Body of pancreas (tissue), 4 donors: ENCODE measurements at regions not wholly inside any gene's neighbourhood (a gene's known extent, or its start where the extent isn't known, plus 50 kb on each side); places are given as distances from the start of the nearest gene placed in this dataset.

Source experiments
- CTCF ChIP-seq, 7 experiments: fragments of 450-650 bp in 4 of 7; fragments of 200-600 bp in 3 of 7; sonication (generic) in 3 of 7; IDR thresholded peaks; one replicate each; pipeline ENCODE4 v1.5.1; 2016 to 2019; ENCODE audit warnings: antibody characterized with exemption in 7 of 7
- POLR2A ChIP-seq, 3 donors: fragments of 450-650 bp; IDR thresholded peaks; one replicate each; pipeline ENCODE4 v1.6.1; 2016; ENCODE audit warnings: antibody characterized with exemption in 3 of 3, mild to moderate bottlenecking in 2 of 3

GRCh38 chr5:125032286-125032685, 285.8 kb upstream of the ZNF608 start:
- TF ChIP-seq CTCF (IDR thresholded peaks at IDR 0.05) = no peak
- no peak for TF ChIP-seq POLR2A (IDR thresholded peaks at IDR 0.05)
